ENCODE measurements at regions not wholly inside any gene's neighbourhood (a gene's known extent, or its start where the extent isn't known, plus 50 kb on each side); places are given as distances from the start of the nearest gene placed in this dataset.

DNA sequence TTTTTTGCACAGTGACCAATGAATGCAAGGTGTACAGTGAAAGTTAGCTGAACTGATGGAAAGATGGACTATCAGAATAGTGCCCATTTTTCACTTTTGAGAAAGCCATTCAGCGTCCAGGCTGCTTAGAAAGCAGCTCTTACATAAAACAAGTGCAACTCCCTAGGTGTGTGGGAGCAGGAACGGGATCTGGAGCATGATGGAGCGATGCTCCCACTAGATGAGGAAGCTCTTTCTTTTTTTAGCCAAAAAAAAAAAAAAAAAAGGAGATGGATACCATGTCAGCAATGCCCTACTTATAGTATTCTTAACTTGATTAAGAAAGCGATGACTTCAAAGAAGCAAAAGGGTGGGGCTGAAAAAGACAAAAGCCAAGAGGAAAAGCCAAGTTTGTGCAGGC, 925.5 kb downstream of the GATA3 start:
- Histone ChIP-seq H3K27ac (replicated peaks) (no peak overlapping the region), H3K27me3 (ENCODE audit: insufficient read depth, poor library complexity, severe bottlenecking) (no peaks in the 10 kb centered on the region), H3K4me3 (replicated peaks; ENCODE audit: insufficient read depth, low read length) (no peak overlapping the region)
- TF ChIP-seq SPI1 (IDR thresholded peaks at IDR 0.05; ENCODE audit: borderline replicate concordance, low read depth) (no peak), GABPA (IDR thresholded peaks at IDR 0.05; ENCODE audit: low read depth) (no peak), POLR2AphosphoS5 (IDR thresholded peaks at IDR 0.05; ENCODE audit: low read depth) (no peak)
- TF ChIP-seq, protein P1, sequence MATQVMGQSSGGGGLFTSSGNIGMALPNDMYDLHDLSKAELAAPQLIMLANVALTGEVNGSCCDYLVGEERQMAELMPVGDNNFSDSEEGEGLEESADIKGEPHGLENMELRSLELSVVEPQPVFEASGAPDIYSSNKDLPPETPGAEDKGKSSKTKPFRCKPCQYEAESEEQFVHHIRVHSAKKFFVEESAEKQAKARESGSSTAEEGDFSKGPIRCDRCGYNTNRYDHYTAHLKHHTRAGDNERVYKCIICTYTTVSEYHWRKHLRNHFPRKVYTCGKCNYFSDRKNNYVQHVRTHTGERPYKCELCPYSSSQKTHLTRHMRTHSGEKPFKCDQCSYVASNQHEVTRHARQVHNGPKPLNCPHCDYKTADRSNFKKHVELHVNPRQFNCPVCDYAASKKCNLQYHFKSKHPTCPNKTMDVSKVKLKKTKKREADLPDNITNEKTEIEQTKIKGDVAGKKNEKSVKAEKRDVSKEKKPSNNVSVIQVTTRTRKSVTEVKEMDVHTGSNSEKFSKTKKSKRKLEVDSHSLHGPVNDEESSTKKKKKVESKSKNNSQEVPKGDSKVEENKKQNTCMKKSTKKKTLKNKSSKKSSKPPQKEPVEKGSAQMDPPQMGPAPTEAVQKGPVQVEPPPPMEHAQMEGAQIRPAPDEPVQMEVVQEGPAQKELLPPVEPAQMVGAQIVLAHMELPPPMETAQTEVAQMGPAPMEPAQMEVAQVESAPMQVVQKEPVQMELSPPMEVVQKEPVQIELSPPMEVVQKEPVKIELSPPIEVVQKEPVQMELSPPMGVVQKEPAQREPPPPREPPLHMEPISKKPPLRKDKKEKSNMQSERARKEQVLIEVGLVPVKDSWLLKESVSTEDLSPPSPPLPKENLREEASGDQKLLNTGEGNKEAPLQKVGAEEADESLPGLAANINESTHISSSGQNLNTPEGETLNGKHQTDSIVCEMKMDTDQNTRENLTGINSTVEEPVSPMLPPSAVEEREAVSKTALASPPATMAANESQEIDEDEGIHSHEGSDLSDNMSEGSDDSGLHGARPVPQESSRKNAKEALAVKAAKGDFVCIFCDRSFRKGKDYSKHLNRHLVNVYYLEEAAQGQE (IDR thresholded peaks at IDR 0.05; ENCODE audit: insufficient replicate concordance, low read depth): no peak
- TF ChIP-seq, protein P2, sequence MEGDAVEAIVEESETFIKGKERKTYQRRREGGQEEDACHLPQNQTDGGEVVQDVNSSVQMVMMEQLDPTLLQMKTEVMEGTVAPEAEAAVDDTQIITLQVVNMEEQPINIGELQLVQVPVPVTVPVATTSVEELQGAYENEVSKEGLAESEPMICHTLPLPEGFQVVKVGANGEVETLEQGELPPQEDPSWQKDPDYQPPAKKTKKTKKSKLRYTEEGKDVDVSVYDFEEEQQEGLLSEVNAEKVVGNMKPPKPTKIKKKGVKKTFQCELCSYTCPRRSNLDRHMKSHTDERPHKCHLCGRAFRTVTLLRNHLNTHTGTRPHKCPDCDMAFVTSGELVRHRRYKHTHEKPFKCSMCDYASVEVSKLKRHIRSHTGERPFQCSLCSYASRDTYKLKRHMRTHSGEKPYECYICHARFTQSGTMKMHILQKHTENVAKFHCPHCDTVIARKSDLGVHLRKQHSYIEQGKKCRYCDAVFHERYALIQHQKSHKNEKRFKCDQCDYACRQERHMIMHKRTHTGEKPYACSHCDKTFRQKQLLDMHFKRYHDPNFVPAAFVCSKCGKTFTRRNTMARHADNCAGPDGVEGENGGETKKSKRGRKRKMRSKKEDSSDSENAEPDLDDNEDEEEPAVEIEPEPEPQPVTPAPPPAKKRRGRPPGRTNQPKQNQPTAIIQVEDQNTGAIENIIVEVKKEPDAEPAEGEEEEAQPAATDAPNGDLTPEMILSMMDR (IDR thresholded peaks at IDR 0.05; ENCODE audit: insufficient read depth, low read length): no peak
- no peak for DNase-seq (ENCODE audit: low read depth in 1 of 2, low spot score in 1 of 2)

DNA sequence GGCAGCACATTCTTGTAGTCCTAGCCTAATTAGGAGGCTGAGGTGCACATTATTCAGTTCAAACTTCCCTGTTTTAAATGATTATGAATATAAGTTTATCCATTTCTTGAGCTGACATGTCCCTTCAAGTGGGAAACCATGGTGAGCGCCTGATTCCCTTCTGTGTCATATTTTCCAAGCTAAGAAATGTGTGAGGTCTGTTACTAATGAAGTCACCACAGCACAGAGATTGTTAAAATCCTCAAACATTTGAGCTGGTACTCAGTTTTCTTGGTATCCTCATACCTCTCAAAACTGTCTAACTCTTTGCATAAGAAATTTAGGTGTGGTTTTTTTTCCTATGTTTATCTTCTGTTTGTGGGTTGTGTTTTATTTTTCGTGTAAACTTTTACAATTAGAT, 926.8 kb downstream of the GATA3 start:
- Histone ChIP-seq H3K27ac (replicated peaks) (no peak overlapping the region), H3K27me3 (ENCODE audit: insufficient read depth, poor library complexity, severe bottlenecking) (no peaks in the 10 kb centered on the region), H3K4me3 (replicated peaks; ENCODE audit: insufficient read depth, low read length) (no peak overlapping the region)
- TF ChIP-seq POLR2AphosphoS5 (IDR thresholded peaks at IDR 0.05; ENCODE audit: low read depth) (no peak), GABPA (IDR thresholded peaks at IDR 0.05; ENCODE audit: low read depth) (no peak), SPI1 (IDR thresholded peaks at IDR 0.05; ENCODE audit: borderline replicate concordance, low read depth) (no peak)
- TF ChIP-seq, protein P1 (IDR thresholded peaks at IDR 0.05; ENCODE audit: insufficient replicate concordance, low read depth): no peak
- TF ChIP-seq, protein P2 (IDR thresholded peaks at IDR 0.05; ENCODE audit: insufficient read depth, low read length): no peak
- no peak for DNase-seq (ENCODE audit: low read depth in 1 of 2, low spot score in 1 of 2)

DNA sequence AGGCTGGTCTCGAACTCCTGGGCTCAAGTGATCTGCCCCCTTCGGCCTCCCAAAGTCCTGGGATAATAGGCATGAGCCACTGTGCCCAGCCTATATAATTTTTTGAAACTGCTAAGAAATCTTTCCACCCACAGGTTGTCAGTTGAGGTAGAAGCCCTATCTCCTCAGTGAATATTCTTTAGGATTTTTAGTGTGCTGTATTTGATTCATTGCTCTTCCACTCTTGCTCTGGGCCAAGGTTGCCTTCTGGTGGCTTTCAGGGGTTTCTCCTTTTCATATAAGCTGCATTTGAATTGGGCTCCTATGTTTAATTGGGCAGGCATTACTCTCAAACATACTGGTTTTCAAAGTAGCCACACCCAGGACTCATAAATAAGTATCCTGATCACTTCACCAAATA, 931.2 kb downstream of the GATA3 start:
- DNase-seq (ENCODE audit: low read depth in 1 of 2, low spot score in 1 of 2): no peak
- no peak overlapping the region for H3K27ac ChIP-seq (replicated peaks)
- no peaks in the 10 kb centered on the region for H3K27me3 ChIP-seq (ENCODE audit: insufficient read depth, poor library complexity, severe bottlenecking)
- TF ChIP-seq SPI1 (IDR thresholded peaks at IDR 0.05; ENCODE audit: borderline replicate concordance, low read depth): no peak
- TF ChIP-seq, protein P2 (IDR thresholded peaks at IDR 0.05; ENCODE audit: insufficient read depth, low read length): no peak
- TF ChIP-seq POLR2AphosphoS5 (IDR thresholded peaks at IDR 0.05; ENCODE audit: low read depth): no peak
- TF ChIP-seq GABPA (IDR thresholded peaks at IDR 0.05; ENCODE audit: low read depth): no peak
- TF ChIP-seq, protein P1 (IDR thresholded peaks at IDR 0.05; ENCODE audit: insufficient replicate concordance, low read depth): no peak
- no peak overlapping the region for H3K4me3 ChIP-seq (replicated peaks; ENCODE audit: insufficient read depth, low read length)

All from HL-60 (cell line).